HG03108 (cell line): ENCODE measurements at regions not wholly inside any gene's neighbourhood (a gene's known extent, or its start where the extent isn't known, plus 50 kb on each side); places are given as distances from the start of the nearest gene placed in this dataset.

Experiments
- ATAC-seq: cut with Tn5 transposase; IDR thresholded peaks from one replicate; pipeline ENCODE4 v1.9.1; 2021; ENCODE audit warnings: moderate library complexity; ENCODE audit not compliant: unreplicated experiment

- ATAC-seq, result no peak
Measured at GRCh38 chr11:122355968-122356367, 240.0 kb upstream of the BLID start.

DNA sequence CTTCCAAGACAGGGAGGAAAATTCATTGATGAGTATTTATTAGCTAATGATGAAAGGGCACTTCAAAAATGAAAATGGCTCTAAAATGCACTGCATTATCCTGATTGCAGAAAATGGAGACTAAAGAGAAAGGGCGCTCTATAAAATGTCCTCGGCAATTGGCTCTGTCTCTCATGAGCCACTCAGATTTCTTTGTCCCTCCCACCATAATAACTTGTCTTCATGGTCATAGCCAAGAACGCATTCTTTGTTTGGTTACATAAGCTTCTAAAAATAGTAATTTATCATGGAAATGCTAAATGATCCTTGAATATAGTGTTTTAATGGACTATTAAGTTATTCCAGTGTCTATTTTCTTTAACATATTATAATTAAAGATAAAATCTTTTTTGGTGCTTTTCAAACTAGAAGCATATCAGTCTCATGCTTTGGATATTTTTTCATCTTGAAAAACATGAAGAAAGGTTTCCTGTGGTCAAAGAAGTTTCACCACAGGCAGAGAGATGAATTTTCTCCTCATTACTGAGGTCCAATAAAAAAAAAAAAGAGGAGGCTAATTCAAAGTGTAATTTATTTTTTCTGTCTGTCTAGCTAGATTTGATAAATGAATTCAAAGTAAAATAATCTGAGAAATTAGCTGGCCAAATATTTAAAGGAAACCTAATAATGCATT is 238.1 kb upstream of the BLID start:
- ATAC-seq, result no peak

GRCh38 chr11:122353561-122353960 is 237.5 kb upstream of the BLID start:
- ATAC-seq, result no peak

GRCh38 chr11:122348659-122349409 is 232.8 kb upstream of the BLID start:
- ATAC-seq, result no peak

DNA sequence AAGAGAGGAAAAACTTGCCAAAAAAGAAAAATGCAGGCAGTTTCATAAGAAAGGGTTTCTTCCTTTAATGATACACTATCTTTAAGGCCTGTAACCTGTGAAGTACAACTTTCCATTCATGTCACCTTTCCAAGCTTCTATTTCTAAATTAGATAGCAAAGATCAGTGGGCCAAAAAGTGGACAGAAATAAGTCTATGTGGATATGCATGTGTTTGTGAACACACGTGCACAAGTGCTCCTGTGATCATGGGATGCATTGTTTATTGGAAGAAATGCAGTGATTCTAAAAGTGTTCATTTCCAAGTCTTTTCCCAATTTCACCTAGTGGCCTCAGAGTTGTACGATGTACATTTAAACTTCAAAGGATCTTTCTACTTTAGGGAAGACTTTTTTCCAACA is 230.0 kb upstream of the BLID start:
- no peak for ATAC-seq

DNA sequence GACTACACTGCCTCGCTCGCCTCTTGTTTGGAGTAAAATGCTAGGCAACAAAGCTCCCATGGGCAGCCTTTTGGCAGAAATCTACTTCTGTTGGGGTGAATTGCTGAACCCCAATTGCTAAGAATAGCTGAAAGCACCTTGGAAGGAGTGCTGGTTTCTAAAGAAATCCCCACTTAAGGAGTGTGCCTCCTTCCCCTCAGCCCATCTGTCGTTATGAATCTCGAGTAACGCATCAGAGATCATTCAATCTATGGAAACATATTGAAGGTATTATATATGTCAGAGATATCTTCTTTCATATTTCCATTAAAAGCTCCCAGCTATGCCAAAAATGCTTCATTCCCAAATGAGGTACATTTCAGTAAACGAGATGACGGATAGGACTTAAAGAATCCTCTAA is 229.6 kb upstream of the BLID start:
- no peak for ATAC-seq

DNA sequence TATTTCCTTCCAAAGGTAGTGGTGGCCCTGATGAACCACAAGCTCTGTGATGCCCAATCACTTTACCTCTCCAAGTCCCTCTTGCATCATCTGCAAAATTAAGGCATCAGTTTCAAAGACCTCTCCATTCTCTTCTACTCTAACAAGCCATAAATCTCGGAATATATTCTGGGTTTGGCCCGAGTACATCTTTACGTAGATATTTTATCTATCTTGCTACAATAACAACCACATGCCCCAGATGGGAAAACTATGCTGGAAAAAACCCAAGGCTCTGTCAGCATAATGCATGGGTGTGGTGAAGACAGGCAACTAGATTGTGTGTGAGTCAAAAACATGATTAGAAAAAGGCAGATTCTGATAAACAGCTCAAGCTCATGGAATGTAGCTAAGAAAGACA is 228.2 kb upstream of the BLID start:
- no peak for ATAC-seq

DNA sequence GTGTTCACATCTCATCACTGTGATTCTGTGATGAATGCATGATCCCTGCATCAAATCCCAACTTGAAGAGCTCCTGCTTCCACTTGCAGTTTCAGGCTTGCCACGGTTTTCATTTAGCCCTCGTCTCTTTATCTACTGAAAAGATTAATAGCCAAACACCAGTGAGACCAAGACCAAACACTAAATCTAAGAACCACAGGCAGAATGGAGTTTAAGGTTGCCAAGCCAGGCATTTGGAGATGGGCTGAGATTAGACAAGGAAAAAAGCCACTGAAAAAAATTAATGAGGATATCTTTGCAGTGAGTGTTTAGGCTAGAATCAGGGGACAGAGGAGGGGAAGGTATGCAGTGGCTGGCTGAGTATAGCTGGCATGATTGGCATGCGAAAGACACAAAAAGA is 227.2 kb upstream of the BLID start:
- no peak for ATAC-seq

DNA sequence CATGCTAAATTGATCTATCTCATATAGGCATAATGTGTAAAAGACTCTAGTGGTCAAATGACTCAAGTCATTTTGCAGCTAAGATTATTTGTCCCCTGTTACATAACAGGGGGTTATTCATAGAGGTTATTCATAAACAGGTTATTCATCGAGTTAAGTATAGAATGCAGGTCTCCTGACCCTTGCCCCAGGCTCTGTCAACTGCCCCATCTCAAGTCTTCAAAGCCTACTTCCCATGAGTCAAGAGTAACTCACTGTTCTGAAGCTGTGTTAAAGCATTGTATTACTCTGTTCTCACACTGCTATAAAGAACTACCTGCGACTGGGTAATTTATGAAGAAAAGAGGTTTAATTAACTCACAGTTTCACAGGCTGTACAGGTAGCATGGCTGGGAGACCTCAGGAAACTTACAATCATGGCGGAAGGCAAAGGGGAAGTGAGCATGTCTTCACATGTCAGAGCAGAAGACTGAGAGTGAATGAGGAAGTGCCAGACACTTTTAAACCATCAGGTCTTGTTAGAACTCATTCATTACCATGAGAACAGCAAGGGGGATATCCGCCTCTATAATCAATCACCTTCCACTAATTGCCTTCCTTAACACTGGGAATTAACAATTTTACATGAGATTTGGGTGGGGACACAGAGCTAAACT is 226.2 kb upstream of the BLID start:
- no peak for ATAC-seq

GRCh38 chr11:122341477-122341876 is 225.5 kb upstream of the BLID start:
- no peak for ATAC-seq

DNA sequence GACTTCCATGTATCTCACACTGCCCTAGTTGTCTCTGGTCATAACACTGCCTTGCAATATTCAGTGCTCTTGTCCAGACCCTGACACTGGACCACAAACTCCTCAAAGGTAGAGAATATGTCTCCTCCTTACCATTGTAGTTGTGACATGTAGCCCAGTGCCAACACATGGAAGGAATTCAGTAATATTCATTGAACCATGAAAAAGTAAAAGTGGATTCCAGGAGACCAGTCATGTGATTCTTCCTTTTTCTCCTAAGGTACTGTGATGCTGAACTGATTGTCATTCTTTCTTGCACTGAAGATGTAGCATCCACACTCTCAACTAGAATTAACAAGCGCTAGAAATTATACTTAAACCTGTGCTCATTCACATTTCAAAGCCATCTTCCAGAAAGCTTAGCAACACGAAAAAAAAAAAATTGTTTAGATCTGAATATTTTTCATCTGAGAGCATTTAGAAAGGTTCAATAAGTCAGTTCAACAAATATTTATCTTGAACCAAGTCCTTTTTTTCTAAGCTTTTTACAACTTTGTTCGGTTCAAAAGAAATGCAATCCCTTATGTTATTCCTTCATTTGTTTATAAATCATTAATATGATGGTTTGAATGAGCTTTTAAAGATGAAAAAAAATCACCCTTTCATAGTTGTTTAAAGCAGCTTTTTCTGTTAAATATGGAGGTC is 224.7 kb upstream of the BLID start:
- no peak for ATAC-seq

GRCh38 chr11:122339436-122340060 is 223.5 kb upstream of the BLID start:
- no peak for ATAC-seq

DNA sequence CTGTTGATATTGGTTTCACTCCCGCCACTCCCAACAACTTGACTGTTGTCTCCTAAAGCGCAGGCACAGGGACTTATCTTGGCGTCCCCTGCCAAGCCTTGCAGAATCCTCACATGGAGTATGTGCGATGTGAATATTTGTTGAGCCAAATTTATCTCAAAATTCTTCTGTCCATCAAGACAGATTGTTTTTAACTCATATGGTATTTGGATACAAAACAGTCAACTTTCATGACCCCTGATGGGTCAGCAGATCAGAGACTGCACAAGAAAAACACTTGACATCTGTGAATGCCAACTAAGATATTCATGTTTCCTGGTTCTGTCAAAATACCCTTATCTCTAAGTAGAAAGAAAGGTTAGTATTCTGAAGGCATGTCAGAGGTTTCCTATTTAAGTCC is 221.7 kb upstream of the BLID start:
- ATAC-seq, result no peak

DNA sequence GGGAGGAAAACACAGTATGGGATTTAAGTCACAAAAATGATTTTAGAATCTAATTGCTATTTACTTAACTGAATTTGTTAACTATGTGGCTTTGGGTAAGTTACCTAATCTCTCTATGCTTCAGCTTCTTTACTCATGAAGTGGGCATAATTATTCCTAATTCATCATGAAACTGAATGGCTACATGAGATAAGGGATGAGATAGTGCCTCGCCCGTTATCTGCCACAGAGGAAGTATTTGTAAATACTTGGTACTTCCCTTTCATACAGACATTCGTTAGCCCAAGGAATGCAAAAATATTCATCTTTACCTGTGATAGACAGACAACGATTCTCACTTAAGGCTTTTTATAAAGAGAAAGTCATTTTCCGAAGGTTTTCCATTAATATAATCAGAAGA is 221.2 kb upstream of the BLID start:
- ATAC-seq, result no peak

DNA sequence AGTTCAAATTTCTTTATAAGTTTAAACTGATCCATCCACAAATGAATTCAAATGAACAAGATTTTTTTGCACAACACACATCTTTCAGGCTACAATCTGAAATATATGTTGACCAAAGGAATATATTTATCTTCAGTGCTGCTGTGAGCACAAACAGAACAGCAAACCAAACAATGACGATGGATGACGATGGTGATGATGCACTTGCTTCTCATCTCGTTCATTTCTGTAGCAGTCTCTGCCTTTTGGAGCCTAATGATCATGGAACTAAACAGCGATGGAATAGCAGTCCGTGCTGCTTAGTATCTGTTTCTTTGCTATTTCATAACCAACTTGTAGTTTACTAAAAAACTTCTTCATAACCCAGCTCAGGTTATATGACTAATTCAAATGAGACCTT is 220.7 kb upstream of the BLID start:
- ATAC-seq, result no peak

DNA sequence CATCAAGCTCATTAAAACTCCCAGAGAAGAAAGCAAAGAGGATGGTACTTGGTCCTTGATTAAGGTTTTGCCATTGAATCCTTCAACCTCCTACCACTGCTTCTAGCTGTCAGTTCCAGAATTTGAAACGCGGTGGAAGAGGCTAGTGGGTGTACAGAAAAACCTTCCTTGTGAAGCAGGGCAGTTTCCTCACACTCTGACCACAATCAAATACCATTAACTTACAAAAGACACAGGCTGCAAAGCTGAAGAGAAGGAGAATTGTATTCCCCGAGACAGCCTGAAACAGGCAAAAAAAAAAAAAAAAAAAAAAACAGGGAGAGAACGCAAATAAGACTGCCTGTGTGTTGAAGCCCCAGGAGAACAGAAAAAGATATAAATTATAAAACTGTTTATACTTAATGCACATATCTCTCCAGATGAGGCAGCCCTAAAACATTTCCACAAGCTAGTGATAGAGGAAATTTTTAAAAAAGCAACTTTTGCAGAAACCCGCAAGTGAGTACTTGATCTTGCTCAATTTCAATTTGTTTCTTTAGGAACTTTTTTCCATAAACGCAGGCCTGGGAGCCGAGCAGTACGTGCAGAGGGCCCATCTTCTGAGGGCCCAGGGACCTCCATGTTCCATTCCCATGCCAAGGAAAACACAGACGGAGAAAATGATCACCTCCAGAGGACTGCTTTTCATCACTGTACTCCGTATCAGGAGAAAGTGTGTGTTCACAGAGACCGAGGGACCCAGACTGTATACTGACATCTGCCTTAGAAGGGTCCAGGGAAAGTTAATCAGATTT is 218.7 kb upstream of the BLID start:
- no peak for ATAC-seq

- ATAC-seq, result no peak
Measured at GRCh38 chr11:122333467-122333866, 217.5 kb upstream of the BLID start.

DNA sequence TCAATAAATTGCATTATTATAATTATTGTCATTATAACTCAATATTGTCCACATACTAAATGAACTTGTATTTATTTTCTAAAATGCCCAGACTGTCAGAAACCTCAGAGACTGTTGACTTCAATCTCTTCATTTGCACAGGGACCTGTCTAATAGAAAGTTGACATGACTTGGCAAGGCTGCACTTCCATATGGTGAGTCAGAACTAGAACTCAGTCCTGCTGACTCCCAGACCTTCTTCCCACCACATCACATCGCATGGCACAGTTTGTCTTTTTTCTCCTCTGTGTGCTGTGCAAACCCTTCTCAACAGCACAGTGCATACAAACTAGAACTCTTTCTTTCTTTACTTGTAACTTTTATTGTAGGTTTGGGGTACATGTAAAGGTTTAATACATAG is 215.1 kb upstream of the BLID start:
- ATAC-seq, result no peak

DNA sequence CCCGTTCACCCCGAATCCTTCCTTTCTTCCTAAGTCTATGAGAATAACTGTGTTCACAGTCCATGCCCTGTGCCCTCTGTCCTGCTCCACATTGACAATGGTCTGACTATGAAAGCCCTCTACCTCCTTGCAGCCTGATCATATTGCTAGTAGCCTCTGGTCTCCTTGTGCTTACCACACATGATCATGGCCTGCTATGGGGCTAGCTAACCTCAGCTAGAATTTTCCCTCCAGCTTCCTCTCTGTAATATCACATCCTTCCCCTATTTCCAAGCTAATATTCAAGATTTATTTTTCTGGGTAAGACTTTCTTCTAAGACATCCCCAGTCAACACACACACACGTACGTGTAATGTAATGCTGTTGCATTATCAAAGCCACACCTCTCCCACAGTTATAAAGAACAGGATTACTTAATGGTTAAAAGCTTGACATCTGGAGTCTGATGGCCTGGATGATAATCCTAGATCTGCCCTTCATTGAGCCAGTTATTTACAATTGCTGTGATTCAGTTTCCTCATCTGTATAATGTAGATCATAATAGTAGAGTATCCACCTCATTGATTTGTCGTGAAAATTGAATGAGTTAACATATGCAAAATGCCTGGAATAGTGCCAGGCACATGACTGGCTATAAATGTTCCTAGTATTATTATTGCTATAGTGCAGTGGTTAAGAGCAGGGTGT is 214.4 kb upstream of the BLID start:
- ATAC-seq, result no peak

GRCh38 chr11:122327528-122327927 is 211.5 kb upstream of the BLID start:
- no peak for ATAC-seq
